ENCODE measurements at regions not wholly inside any gene's neighbourhood (a gene's known extent, or its start where the extent isn't known, plus 50 kb on each side); places are given as distances from the start of the nearest gene placed in this dataset.

- no peak for DNase-seq
Observed at GRCh38 chr7:128145191-128145590, 95.9 kb upstream of the LEP start.

GRCh38 chr7:128146052-128146451 lies 95.0 kb upstream of the LEP start:
- no peak for DNase-seq

GRCh38 chr7:128148676-128149075 lies 92.4 kb upstream of the LEP start:
- DNase-seq = no peak

- DNase-seq = no peak
Observed at GRCh38 chr7:128150223-128150865, 90.7 kb upstream of the LEP start.

GRCh38 chr7:128151635-128152034 lies 89.4 kb upstream of the LEP start:
- DNase-seq = no peak

GRCh38 chr7:128152721-128153120 lies 88.4 kb upstream of the LEP start:
- no peak for DNase-seq

- no peak for DNase-seq
Observed at GRCh38 chr7:128153436-128153835, 87.6 kb upstream of the LEP start.

GRCh38 chr7:128154504-128154903 lies 86.6 kb upstream of the LEP start:
- DNase-seq = no peak

GRCh38 chr7:128155100-128155740 lies 85.9 kb upstream of the LEP start:
- DNase-seq = no peak

GRCh38 chr7:128157906-128158305 lies 83.2 kb upstream of the LEP start:
- DNase-seq = no peak

GRCh38 chr7:128158370-128158769 lies 82.7 kb upstream of the LEP start:
- DNase-seq = no peak

GRCh38 chr7:128160296-128160695 lies 80.8 kb upstream of the LEP start:
- DNase-seq = no peak

GRCh38 chr7:128161466-128162125 lies 79.5 kb upstream of the LEP start:
- DNase-seq = no peak

GRCh38 chr7:128162666-128163065 lies 78.4 kb upstream of the LEP start:
- no peak for DNase-seq

- no peak for DNase-seq
Observed at GRCh38 chr7:128163473-128163872, 77.6 kb upstream of the LEP start.

- peak; percentile 6 for DNase-seq
Observed at GRCh38 chr7:128164061-128164954, 76.8 kb upstream of the LEP start.

GRCh38 chr7:128164955-128165670 lies 76.0 kb upstream of the LEP start:
- no peak for DNase-seq

GRCh38 chr7:128165927-128166420 lies 75.1 kb upstream of the LEP start:
- DNase-seq = no peak

GRCh38 chr7:128166603-128167041 lies 74.5 kb upstream of the LEP start:
- DNase-seq = no peak

- no peak for DNase-seq
Observed at GRCh38 chr7:128167042-128167701, 73.9 kb upstream of the LEP start.

- no peak for DNase-seq
Observed at GRCh38 chr7:128167791-128168666, 73.0 kb upstream of the LEP start.
